ENCODE measurements at regions not wholly inside any gene's neighbourhood (a gene's known extent, or its start where the extent isn't known, plus 50 kb on each side); places are given as distances from the start of the nearest gene placed in this dataset.

DNA sequence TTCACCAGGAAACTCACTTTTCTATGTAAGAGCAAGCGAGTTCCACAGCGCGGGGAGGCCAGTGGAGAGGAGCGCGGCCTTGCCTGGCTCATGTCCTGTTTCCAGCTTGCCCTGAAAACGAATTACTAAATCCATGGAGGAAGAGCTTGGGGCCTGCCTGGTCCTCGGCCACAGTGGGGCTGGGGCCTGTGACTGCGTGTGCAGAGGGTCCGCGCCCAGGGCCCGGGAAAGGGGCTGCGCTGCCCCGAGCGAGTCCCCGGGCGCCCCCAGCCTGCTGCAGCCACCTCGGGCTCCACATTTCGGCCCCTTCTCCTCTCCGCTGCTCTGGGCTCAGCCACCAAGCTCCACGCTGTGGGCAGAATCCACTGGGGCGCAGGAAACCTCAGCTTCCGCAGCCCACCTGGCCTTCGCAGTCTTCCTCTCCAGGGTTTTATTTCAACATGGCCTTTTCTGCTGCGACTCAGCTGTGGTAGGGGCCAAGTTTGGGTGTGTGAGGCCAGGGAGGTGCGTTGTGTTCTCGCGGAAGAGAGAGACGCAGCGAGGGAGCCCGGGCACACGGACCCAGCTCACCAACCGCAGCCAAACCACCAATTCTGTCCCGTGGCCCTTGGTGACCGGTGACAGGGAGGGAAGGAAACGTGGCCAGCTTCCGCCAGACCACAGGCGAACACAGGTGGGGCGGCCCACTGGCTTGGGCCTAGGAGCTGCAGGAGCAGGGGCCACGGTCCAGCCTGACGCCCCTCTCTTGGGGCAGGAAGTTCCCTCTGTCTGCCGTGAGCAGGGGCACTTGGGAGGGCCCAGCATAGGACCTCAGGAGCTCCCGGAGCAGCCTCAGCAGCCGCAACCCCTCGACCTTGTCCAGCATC is 211.4 kb downstream of the ERMARD start:
- ATAC-seq: no peak
- no peaks in the 10 kb centered on the region for H3K9me3 ChIP-seq
- peak overlapping the region in 1 of 4 donors; percentile 68 for H3K27ac ChIP-seq
- peaks cover 0 to 31% (median 4%) of the 10 kb centered on the region in 3 donors for H3K4me1 ChIP-seq
- WGBS, 2 donors (ENCODE audit: low coverage in 1 of 2): 60 to 100% methylated on average over 1 to 2 of the region's 44 CpGs
- peak overlapping the region in 1 of 2 donors; percentile 64 for H3K4me3 ChIP-seq
- peaks cover 13% of the 10 kb centered on the region for H3K27me3 ChIP-seq
- TF ChIP-seq, protein P1, sequence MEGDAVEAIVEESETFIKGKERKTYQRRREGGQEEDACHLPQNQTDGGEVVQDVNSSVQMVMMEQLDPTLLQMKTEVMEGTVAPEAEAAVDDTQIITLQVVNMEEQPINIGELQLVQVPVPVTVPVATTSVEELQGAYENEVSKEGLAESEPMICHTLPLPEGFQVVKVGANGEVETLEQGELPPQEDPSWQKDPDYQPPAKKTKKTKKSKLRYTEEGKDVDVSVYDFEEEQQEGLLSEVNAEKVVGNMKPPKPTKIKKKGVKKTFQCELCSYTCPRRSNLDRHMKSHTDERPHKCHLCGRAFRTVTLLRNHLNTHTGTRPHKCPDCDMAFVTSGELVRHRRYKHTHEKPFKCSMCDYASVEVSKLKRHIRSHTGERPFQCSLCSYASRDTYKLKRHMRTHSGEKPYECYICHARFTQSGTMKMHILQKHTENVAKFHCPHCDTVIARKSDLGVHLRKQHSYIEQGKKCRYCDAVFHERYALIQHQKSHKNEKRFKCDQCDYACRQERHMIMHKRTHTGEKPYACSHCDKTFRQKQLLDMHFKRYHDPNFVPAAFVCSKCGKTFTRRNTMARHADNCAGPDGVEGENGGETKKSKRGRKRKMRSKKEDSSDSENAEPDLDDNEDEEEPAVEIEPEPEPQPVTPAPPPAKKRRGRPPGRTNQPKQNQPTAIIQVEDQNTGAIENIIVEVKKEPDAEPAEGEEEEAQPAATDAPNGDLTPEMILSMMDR (IDR thresholded peaks at IDR 0.05): no peak
- TF ChIP-seq EP300 (IDR thresholded peaks at IDR 0.05): no peak
- TF ChIP-seq POLR2A (IDR thresholded peaks at IDR 0.05): no peak
- TF ChIP-seq POLR2AphosphoS5 (IDR thresholded peaks at IDR 0.05): no peak
- H3K36me3 ChIP-seq: no peaks in the 10 kb centered on the region

DNA sequence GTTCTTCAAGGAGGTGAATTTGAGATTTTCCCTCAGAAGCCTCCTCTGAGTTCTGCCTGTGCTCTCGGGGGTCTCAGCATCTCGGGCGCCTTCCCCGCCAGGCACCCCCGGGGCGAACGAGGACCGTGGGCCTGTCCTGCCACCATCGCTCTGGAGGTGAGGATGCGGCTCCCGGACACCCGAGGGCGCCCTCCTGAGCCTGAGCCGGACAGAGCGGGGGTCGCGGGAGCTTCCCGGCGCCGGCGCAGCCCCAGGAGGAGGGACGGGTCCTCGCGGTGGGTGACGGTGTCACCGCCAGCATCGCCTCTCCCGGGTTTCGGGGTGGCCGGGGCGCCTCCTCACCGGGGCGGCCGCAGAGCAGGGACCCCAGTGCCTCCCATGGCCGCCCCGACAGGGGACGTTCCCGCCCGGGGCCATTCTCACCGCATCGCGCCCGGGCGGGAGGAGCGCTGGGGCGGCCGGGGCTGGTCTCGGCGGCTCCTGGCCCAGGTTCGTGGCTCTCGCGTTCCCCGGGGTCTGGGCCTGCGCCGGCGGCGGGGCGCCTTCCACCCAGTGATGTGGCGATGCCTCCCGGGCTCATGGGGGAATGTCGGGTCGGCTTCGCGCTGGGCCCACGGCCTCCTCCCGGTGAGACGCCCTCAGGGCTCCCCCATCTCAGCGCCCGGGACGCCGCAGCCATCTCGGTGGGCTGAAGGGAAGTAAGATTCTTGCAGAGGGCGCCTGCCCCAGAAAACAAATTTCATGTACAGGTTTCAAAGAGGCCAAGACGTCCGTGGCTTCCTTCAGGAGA is 210.5 kb downstream of the ERMARD start:
- WGBS, 2 donors (ENCODE audit: low coverage in 1 of 2): 37% methylated on average over 3 of the region's 75 CpGs; no CpG with 5 or more reads in 1 of the 2 donors
- H3K36me3 ChIP-seq: no peaks in the 10 kb centered on the region
- ATAC-seq: peak; percentile 62
- no peak for TF ChIP-seq POLR2A (IDR thresholded peaks at IDR 0.05)
- TF ChIP-seq, protein P1 (IDR thresholded peaks at IDR 0.05): peak in 3 of 4 experiments; percentile 58 to 76 (median 69)
- H3K4me1 ChIP-seq: peaks cover 0 to 31% (median 4%) of the 10 kb centered on the region in 3 donors
- peaks cover 13% of the 10 kb centered on the region for H3K27me3 ChIP-seq
- H3K9me3 ChIP-seq: no peaks in the 10 kb centered on the region
- H3K27ac ChIP-seq: peak overlapping the region in 3 of 4 donors; percentile 33 to 68 (median 60)
- peak overlapping the region; percentile 33 to 64 for H3K4me3 ChIP-seq

DNA sequence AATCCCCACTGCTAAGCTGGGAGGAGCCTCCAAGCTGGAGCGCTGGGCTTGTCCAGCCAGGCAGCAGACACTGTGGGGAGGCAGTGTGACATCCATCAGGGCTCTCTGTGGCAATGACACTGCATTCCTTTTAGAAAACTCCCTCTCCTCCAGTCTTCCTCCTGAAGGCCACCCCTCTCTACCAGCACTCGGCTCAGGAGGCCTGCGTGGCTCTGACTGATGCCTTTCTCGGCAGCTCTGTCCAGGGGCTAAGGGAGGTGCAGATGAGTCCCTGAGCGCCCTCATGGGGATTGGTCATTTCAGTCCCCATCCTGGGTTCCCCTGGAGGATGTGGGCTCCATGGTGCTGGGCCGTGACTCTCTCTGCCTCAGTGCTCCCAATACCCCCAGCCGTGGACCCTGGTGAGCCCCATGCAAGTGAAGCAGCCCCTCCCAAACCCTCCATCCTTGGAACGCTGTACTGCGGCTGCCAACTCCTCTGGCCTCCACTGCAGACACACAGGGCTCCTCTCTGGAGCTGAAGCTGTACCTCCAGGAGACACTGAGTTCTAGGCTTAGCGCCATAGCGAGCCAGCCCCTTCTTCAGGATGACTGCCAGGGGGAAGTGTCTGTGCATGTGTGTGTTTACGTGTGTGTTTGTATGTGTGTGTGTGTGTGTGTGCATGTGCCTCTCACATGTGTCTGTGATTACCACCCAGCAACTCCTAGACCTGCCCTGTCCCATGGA is 209.6 kb downstream of the ERMARD start:
- ATAC-seq: no peak
- 80 to 87% methylated on average over 4 to 5 of the region's 12 CpGs for WGBS, 2 donors (ENCODE audit: low coverage in 1 of 2)

DNA sequence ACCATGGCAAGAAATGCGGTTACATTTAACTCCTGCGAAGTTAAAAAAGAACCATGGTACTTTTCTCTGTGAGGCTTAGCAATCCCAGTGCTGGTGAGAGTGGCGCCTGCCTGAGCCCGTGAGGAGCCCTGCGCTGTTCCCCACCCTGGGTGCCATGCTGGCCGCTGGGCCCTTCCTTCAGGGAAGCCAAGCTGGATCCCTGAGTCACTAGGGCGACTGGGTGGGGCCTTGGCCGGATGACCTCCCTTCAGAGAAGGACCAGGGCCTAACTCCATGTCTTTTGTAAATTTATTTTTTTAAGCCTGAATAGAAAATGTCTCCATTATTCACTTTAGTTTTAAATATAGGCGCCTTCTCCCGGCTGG is 209.1 kb downstream of the ERMARD start:
- no peak for ATAC-seq
- no peak for TF ChIP-seq POLR2A (IDR thresholded peaks at IDR 0.05)
- TF ChIP-seq, protein P1 (IDR thresholded peaks at IDR 0.05): no peak
- no peak for TF ChIP-seq POLR2AphosphoS5 (IDR thresholded peaks at IDR 0.05)
- no peak for TF ChIP-seq EP300 (IDR thresholded peaks at IDR 0.05)
- Histone ChIP-seq H3K4me3 (no peak overlapping the region), H3K4me1 (peaks cover 0 to 31% (median 4%) of the 10 kb centered on the region in 3 donors), H3K36me3 (no peaks in the 10 kb centered on the region), H3K9me3 (no peaks in the 10 kb centered on the region), H3K27ac (no peak overlapping the region), H3K27me3 (peaks cover 13% of the 10 kb centered on the region)
- 92% methylated on average over 9 of the region's 10 CpGs; no CpG with 5 or more reads in 1 of the 2 donors for WGBS, 2 donors (ENCODE audit: low coverage in 1 of 2)

More for the DNA sequence above, 209.6 kb downstream of the ERMARD start:
- Histone ChIP-seq H3K4me1 (peaks cover 0 to 31% (median 4%) of the 10 kb centered on the region in 3 donors), H3K9me3 (no peaks in the 10 kb centered on the region), H3K36me3 (no peaks in the 10 kb centered on the region), H3K27me3 (peaks cover 13% of the 10 kb centered on the region), H3K4me3 (peak overlapping the region in 1 of 2 donors; percentile 64), H3K27ac (no peak overlapping the region)
- TF ChIP-seq POLR2AphosphoS5 (IDR thresholded peaks at IDR 0.05): no peak
- no peak for TF ChIP-seq EP300 (IDR thresholded peaks at IDR 0.05)
- no peak for TF ChIP-seq POLR2A (IDR thresholded peaks at IDR 0.05)
- TF ChIP-seq, protein P1 (IDR thresholded peaks at IDR 0.05): no peak

Measured in gastroesophageal sphincter (tissue), 4 donors.